Stimulated activated naive CD8-positive, alpha-beta T cell treated with anti-CD3 and anti-CD28 coated beads, Interleukin-15, Interleukin-2, amounts not matched to agents 100 U/mL and 50 U/mL, for 24 hours (primary cell): ENCODE measurements at regions not wholly inside any gene's neighbourhood (a gene's known extent, or its start where the extent isn't known, plus 50 kb on each side); places are given as distances from the start of the nearest gene placed in this dataset.
"Not testable (repeated sequence)": the region's sequence is repeated elsewhere in the genome, so short reads cannot be mapped to it uniquely, and the experiment has no call there.

Experiments used
- ATAC-seq: fragments of 150-1000 bp; cut with Tn5 transposase; one replicate; pipeline ENCODE4 v1.10.0; 2021
- DNase-seq: peaks from one replicate; pipeline ENCODE4 v3.0.0; 2021

- DNase-seq (no peak), ATAC-seq (no peak)
Measured at GRCh38 chr16:5972747-5973146, 875.2 kb upstream of the EEF2KMT start.

- DNase-seq, result no peak
- no peak for ATAC-seq
Measured at GRCh38 chr16:5971924-5972323, 874.3 kb upstream of the EEF2KMT start.

GRCh38 chr16:5971106-5971505, 873.5 kb upstream of the EEF2KMT start:
- DNase-seq (no peak), ATAC-seq (no peak)

- no peak for ATAC-seq
- DNase-seq, result no peak
Measured at GRCh38 chr16:5966004-5966403, 868.4 kb upstream of the EEF2KMT start.

GRCh38 chr16:5965321-5965720, 867.7 kb upstream of the EEF2KMT start:
- DNase-seq (no peak), ATAC-seq (no peak)

GRCh38 chr16:5951486-5951885, 853.9 kb upstream of the EEF2KMT start:
- DNase-seq (no peak), ATAC-seq (no peak)

GRCh38 chr16:5944971-5945370, 847.4 kb upstream of the EEF2KMT start:
- DNase-seq (no peak), ATAC-seq (no peak)

GRCh38 chr16:5938607-5939006, 841.0 kb upstream of the EEF2KMT start:
- no peak for ATAC-seq
- no peak for DNase-seq

GRCh38 chr16:5932906-5933305, 835.3 kb upstream of the EEF2KMT start:
- ATAC-seq (no peak), DNase-seq (no peak)

GRCh38 chr16:5928476-5929065, 831.0 kb upstream of the EEF2KMT start:
- DNase-seq, result no peak
- no peak for ATAC-seq

- ATAC-seq (no peak), DNase-seq (no peak)
Measured at GRCh38 chr16:5925850-5926249, 828.3 kb upstream of the EEF2KMT start.

- ATAC-seq (no peak), DNase-seq (no peak)
Measured at GRCh38 chr16:5922686-5923085, 825.1 kb upstream of the EEF2KMT start.

- DNase-seq (no peak), ATAC-seq (no peak)
Measured at GRCh38 chr16:5918567-5919130, 821.1 kb upstream of the EEF2KMT start.

GRCh38 chr16:5917436-5918195, 820.0 kb upstream of the EEF2KMT start:
- ATAC-seq (no peak), DNase-seq (no peak)

- ATAC-seq, result no peak
- no peak for DNase-seq
Measured at GRCh38 chr16:5916711-5917191, 819.2 kb upstream of the EEF2KMT start.

- ATAC-seq, result no peak
Measured at GRCh38 chr16:5911241-5911640, 813.6 kb upstream of the EEF2KMT start.

GRCh38 chr16:5909556-5909955, 812.0 kb upstream of the EEF2KMT start:
- not testable (repeated sequence) for ATAC-seq, DNase-seq

More at GRCh38 chr16:5911241-5911640, 813.6 kb upstream of the EEF2KMT start:
- no peak for DNase-seq

GRCh38 chr16:5907544-5907943, 809.9 kb upstream of the EEF2KMT start:
- ATAC-seq, result no peak
- DNase-seq, result no peak

GRCh38 chr16:5906351-5906750, 808.8 kb upstream of the EEF2KMT start:
- no peak for ATAC-seq
- no peak for DNase-seq

- DNase-seq (no peak), ATAC-seq (no peak)
Measured at GRCh38 chr16:5905935-5906334, 808.3 kb upstream of the EEF2KMT start.

GRCh38 chr16:5903832-5904231, 806.2 kb upstream of the EEF2KMT start:
- no peak for ATAC-seq
- no peak for DNase-seq

- DNase-seq (no peak), ATAC-seq (no peak)
Measured at GRCh38 chr16:5903153-5903552, 805.6 kb upstream of the EEF2KMT start.

GRCh38 chr16:5900046-5900445, 802.5 kb upstream of the EEF2KMT start:
- ATAC-seq (no peak), DNase-seq (no peak)

GRCh38 chr16:5895976-5896375, 798.4 kb upstream of the EEF2KMT start:
- no peak for DNase-seq

More at GRCh38 chr16:5895976-5896375, 798.4 kb upstream of the EEF2KMT start:
- ATAC-seq, result no peak
